H1 (cell line): ENCODE measurements at regions not wholly inside any gene's neighbourhood (a gene's known extent, or its start where the extent isn't known, plus 50 kb on each side); places are given as distances from the start of the nearest gene placed in this dataset.

Experiments
- CTCF ChIA-PET: fragments of 300-600 bp; sonication (Branson Sonifier 250); formaldehyde crosslinking; loops from one replicate; lab custom pipeline; 2021; ENCODE audit not compliant: partially characterized antibody; lab: Charles Lee
- POLR2A ChIA-PET: fragments of 300-600 bp; sonication (Branson Sonifier 250); formaldehyde crosslinking; loops from one replicate; lab custom pipeline; 2021; ENCODE audit warnings: inconsistent platforms; ENCODE audit not compliant: partially characterized antibody; lab: Charles Lee
- DNase-seq, 2 experiments: peaks; one replicate each; pipeline versions ENCODE4 v3.0.0 to v3.0.0-alpha.2; 2010 to 2022; ENCODE audit warnings: low spot score in 2 of 2, low read depth in 1 of 2, mixed read lengths in 1 of 2
- FAIRE-seq: peaks from 2 replicates; lab custom pipeline; 2011; peaks lifted over from hg19 to GRCh38; lab: Jason Lieb, UNC
- H2AFZ ChIP-seq: 2 replicates; pipeline ENCODE4 v1.8.1; 2012; ENCODE audit warnings: low read length, inconsistent platforms
- H2AK5ac ChIP-seq: 2 replicates; pipeline ENCODE4 v1.6.1; 2013; ENCODE audit warnings: low read depth, low read length
- H2BK120ac ChIP-seq: replicated peaks from 2 replicates; pipeline ENCODE3; 2013; ENCODE audit warnings: low read depth, low read length, inconsistent platforms
- H2BK12ac ChIP-seq: 2 replicates; pipeline ENCODE4 v1.6.1; 2013; ENCODE audit warnings: low read depth, low read length
- H2BK15ac ChIP-seq: 2 replicates; pipeline ENCODE4 v1.6.1; 2013; ENCODE audit warnings: low read length
- H2BK20ac ChIP-seq: 2 replicates; pipeline ENCODE4 v1.6.1; 2013; ENCODE audit warnings: low read length
- H2BK5ac ChIP-seq: 2 replicates; pipeline ENCODE4 v1.6.1; 2013; ENCODE audit warnings: low read depth, low read length
- H3K14ac ChIP-seq: 2 replicates; pipeline ENCODE4 v1.6.1; 2013; ENCODE audit warnings: inconsistent platforms; ENCODE audit not compliant: insufficient read length
- H3K18ac ChIP-seq: 2 replicates; pipeline ENCODE4 v1.6.1; 2013; ENCODE audit warnings: low read length; ENCODE audit errors: extremely low read depth
- H3K23ac ChIP-seq: 2 replicates; pipeline ENCODE4 v1.6.1; 2013; ENCODE audit warnings: inconsistent platforms; ENCODE audit not compliant: insufficient read length
- H3K23me2 ChIP-seq: 2 replicates; pipeline ENCODE4 v1.6.1; 2013; ENCODE audit warnings: low read depth, low read length
- H3K27ac ChIP-seq: 2 replicates; pipeline ENCODE4 v1.6.1; 2011; ENCODE audit warnings: low read depth, low read length, inconsistent platforms
- H3K27me3 ChIP-seq, 4 experiments: replicated peaks in 1 of 4; 1 replicate in 1 of 4; 2 replicates in 3 of 4; pipeline versions ENCODE4 v1.6.1 to v1.8.1; 2011 to 2013; ENCODE audit warnings: low read length in 3 of 4, mild to moderate bottlenecking in 3 of 4, inconsistent platforms in 2 of 4, mixed read lengths in 2 of 4, moderate library complexity in 1 of 4; ENCODE audit not compliant: control insufficient read depth in 3 of 4, insufficient read depth in 3 of 4; ENCODE audit errors: extremely low read depth in 1 of 4
- H3K36me3 ChIP-seq, 4 experiments: 2 replicates each; pipeline versions ENCODE4 v1.6.1 to v1.8.1; 2011 to 2013; ENCODE audit warnings: mild to moderate bottlenecking in 4 of 4, low read length in 3 of 4, moderate library complexity in 2 of 4, control low read depth in 1 of 4, inconsistent platforms in 1 of 4; ENCODE audit not compliant: insufficient read depth in 4 of 4, control insufficient read depth in 2 of 4
- H3K4ac ChIP-seq: replicated peaks from 2 replicates; pipeline ENCODE3; 2013; ENCODE audit warnings: low read length, low read depth, mixed read lengths, inconsistent platforms; ENCODE audit not compliant: insufficient read length
- H3K4me1 ChIP-seq, 4 experiments: replicated peaks in 1 of 4; 1 replicate in 1 of 4; 2 replicates in 3 of 4; pipeline versions ENCODE4 v1.6.1 to v1.8.1; 2011 to 2013; ENCODE audit warnings: low read length in 3 of 4, inconsistent platforms in 2 of 4, mixed read lengths in 1 of 4; ENCODE audit not compliant: insufficient read depth in 4 of 4, control insufficient read depth in 3 of 4
- H3K4me2 ChIP-seq, 2 experiments: 2 replicates each; pipeline versions ENCODE4 v1.6.1 to v1.8.1; 2011 to 2013; ENCODE audit warnings: low read depth in 2 of 2, low read length in 2 of 2, control low read depth in 1 of 2, inconsistent platforms in 1 of 2, mild to moderate bottlenecking in 1 of 2; ENCODE audit not compliant: insufficient read depth in 1 of 2
- H3K4me3 ChIP-seq, 4 experiments: fragments of 200-600, 300-600 bp in 1 of 4; sonication (generic), shearing (Covaris generic), sonication (Bioruptor Twin) in 1 of 4; 2 replicates each; pipeline versions ENCODE4 v1.5.1 to v1.8.1; 2011 to 2016; ENCODE audit warnings: low read length in 4 of 4, low read depth in 3 of 4, control low read depth in 2 of 4, inconsistent platforms in 2 of 4, mild to moderate bottlenecking in 2 of 4, mixed read lengths in 1 of 4, moderate library complexity in 1 of 4; ENCODE audit not compliant: insufficient read depth in 2 of 4; ENCODE audit errors: extremely low read depth in 1 of 4
- H3K56ac ChIP-seq: replicated peaks from 2 replicates; pipeline ENCODE3; 2013; ENCODE audit warnings: low read depth, mild to moderate bottlenecking, mixed read lengths, low read length, inconsistent platforms; ENCODE audit not compliant: insufficient read length
- H3K79me1 ChIP-seq: 2 replicates; pipeline ENCODE4 v1.6.1; 2013; ENCODE audit warnings: low read depth, low read length, control low read depth
- H3K79me2 ChIP-seq, 2 experiments: 2 replicates each; pipeline versions ENCODE4 v1.6.1 to v1.8.1; 2012 to 2013; ENCODE audit warnings: low read length in 2 of 2, mild to moderate bottlenecking in 2 of 2, inconsistent platforms in 1 of 2; ENCODE audit not compliant: insufficient read depth in 2 of 2, control insufficient read depth in 1 of 2
- H3K9ac ChIP-seq, 4 experiments: replicated peaks in 1 of 4; 1 replicate in 1 of 4; 2 replicates in 3 of 4; pipeline versions ENCODE4 v1.6.1 to v1.8.1; 2011 to 2013; ENCODE audit warnings: low read depth in 3 of 4, low read length in 3 of 4, control low read depth in 2 of 4, mild to moderate bottlenecking in 2 of 4, moderate library complexity in 2 of 4, inconsistent platforms in 1 of 4; ENCODE audit errors: extremely low read depth in 1 of 4
- H3K9me3 ChIP-seq, 2 experiments: 2 replicates each; pipeline versions ENCODE4 v1.6.1 to v1.8.1; 2012 to 2013; ENCODE audit warnings: mild to moderate bottlenecking in 2 of 2, moderate library complexity in 2 of 2, control low read depth in 1 of 2, inconsistent platforms in 1 of 2, low read depth in 1 of 2, low read length in 1 of 2, mixed read lengths in 1 of 2; ENCODE audit not compliant: insufficient read depth in 2 of 2
- H4K20me1 ChIP-seq, 2 experiments: replicated peaks in 1 of 2; 2 replicates each; pipeline versions ENCODE3 to v1.8.1; 2011 to 2013; ENCODE audit warnings: inconsistent platforms in 2 of 2, low read length in 2 of 2, mild to moderate bottlenecking in 1 of 2; ENCODE audit not compliant: insufficient read depth in 2 of 2, control insufficient read depth in 1 of 2
- H4K5ac ChIP-seq: 2 replicates; pipeline ENCODE4 v1.6.1; 2013; ENCODE audit warnings: low read length, low read depth, mixed read lengths, inconsistent platforms; ENCODE audit not compliant: insufficient read length
- H4K8ac ChIP-seq: 2 replicates; pipeline ENCODE4 v1.8.0; 2013; ENCODE audit warnings: mild to moderate bottlenecking, moderate library complexity, low read length, inconsistent platforms; ENCODE audit not compliant: insufficient read depth; ENCODE audit errors: extremely low read depth
- H4K91ac ChIP-seq: replicated peaks from 2 replicates; pipeline ENCODE3; 2013; ENCODE audit warnings: low read length, mixed read lengths, inconsistent platforms; ENCODE audit not compliant: insufficient read length
- ASH2L ChIP-seq: fragments of 200-600, 300-600 bp; sonication (generic); IDR thresholded peaks from one replicate; pipeline ENCODE4 v1.7.1; 2017; ENCODE audit warnings: low read length
- BRCA1 ChIP-seq: IDR thresholded peaks from 2 replicates; pipeline ENCODE4 v1.6.1; 2012; ENCODE audit warnings: low read depth, low read length, improper control_type of control experiment
- KDM4A ChIP-seq: IDR thresholded peaks from one replicate; pipeline ENCODE4 v1.7.1; 2012; ENCODE audit warnings: low read depth, mild to moderate bottlenecking, moderate library complexity, low read length, inconsistent platforms; ENCODE audit not compliant: severe bottlenecking
- RAD21 ChIP-seq, 2 experiments: IDR thresholded peaks in 1 of 2; conservative IDR thresholded peaks in 1 of 2; 2 replicates each; pipeline ENCODE4 v1.6.1; 2011; ENCODE audit warnings: low read depth in 2 of 2, low read length in 2 of 2, improper control_type of control experiment in 1 of 2, inconsistent platforms in 1 of 2, mild to moderate bottlenecking in 1 of 2, moderate library complexity in 1 of 2
- TAF7 ChIP-seq: optimal IDR thresholded peaks from 2 replicates; pipeline ENCODE3; 2011; ENCODE audit warnings: low read depth, mild to moderate bottlenecking, inconsistent platforms, low read length, moderate library complexity, borderline replicate concordance
- TBP ChIP-seq: IDR thresholded peaks from 2 replicates; pipeline ENCODE4 v1.6.1; 2011; ENCODE audit warnings: low read depth, low read length, improper control_type of control experiment
- WGBS, 2 experiments: shearing (Covaris generic) in 1 of 2; methylation state at CpG; one replicate each; pipeline versions ENCODE4 v1.1.6 to v1.1.7; 2013 to 2015; ENCODE audit warnings: low lambda C conversion rate in 2 of 2, mixed read lengths in 2 of 2, inconsistent platforms in 1 of 2, low coverage in 1 of 2, missing lambda C conversion rate in 1 of 2; ENCODE audit not compliant: insufficient replicate concordance in 2 of 2, insufficient coverage in 1 of 2, insufficient read length in 1 of 2; ENCODE audit errors: extremely low coverage in 1 of 2, missing lambda C conversion rate in 1 of 2; 5-methylcytosine and 5-hydroxymethylcytosine counted together
- TF ChIP-seq, protein P1 (sequence below): IDR thresholded peaks from 2 replicates; pipeline ENCODE4 v1.6.1; 2012; ENCODE audit warnings: inconsistent platforms

DNA sequence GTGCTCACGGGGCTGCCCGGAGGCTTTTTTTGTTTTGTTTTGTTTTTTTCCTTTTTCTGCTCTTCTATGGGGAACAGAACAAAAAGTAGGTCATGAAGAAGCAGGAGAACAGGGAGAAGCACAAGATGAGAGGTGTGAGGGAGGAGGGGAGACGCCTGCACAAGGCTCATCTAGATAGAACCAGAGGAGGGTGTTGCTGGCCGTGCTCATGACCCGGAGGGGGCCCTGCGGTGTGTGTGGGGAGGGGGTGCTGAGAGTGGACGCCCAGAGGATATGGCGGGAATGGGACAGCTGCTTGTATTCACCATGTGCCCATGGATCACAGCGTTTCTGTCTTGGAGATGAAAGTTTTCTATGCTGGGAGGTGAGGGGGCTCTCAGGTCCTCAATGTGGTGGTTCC, 183.7 kb downstream of the FOXL1 start:
- no peak for FAIRE-seq
- H3K27ac ChIP-seq, result no peak overlapping the region
- no peak overlapping the region for H2BK12ac ChIP-seq
- no peak overlapping the region for H2BK15ac ChIP-seq
- POLR2A ChIA-PET, result interaction anchor here (1.6 kb wide), 1 partner anchor 28 kb away, joined by 4 read pairs; no protein-coding TSS in a partner anchor
- no peak overlapping the region for H4K91ac ChIP-seq
- H2BK5ac ChIP-seq, result no peak overlapping the region
- H3K9me3 ChIP-seq, result no peaks in the 10 kb centered on the region
- no peak overlapping the region for H3K18ac ChIP-seq
- peaks cover 0 to 2% (median 0%) of the 10 kb centered on the region in 4 experiments; a peak in 2 of 7 replicates for H3K27me3 ChIP-seq
- H3K79me1 ChIP-seq, result no peaks in the 10 kb centered on the region
- H3K4me1 ChIP-seq, result peaks cover 1 to 8% (median 4%) of the 10 kb centered on the region in 4 experiments; a peak in 6 of 7 replicates
- H4K5ac ChIP-seq, result no peak overlapping the region
- whole genome bisulfite sequencing, 2 experiments, result 86% methylated on average over 9 of the region's 9 CpGs; no CpG with 5 or more reads in 1 of the 2 experiments
- no peak overlapping the region for H2AFZ ChIP-seq
- no peak overlapping the region for H3K4ac ChIP-seq
- no peak overlapping the region for H3K4me2 ChIP-seq
- H3K23ac ChIP-seq, result no peak overlapping the region
- no peak overlapping the region for H3K56ac ChIP-seq
- H3K14ac ChIP-seq, result no peak overlapping the region
- H3K79me2 ChIP-seq, result no peaks in the 10 kb centered on the region
- no peaks in the 10 kb centered on the region for H4K20me1 ChIP-seq
- H2AK5ac ChIP-seq, result no peak overlapping the region
- no peak overlapping the region for H2BK20ac ChIP-seq
- no peaks in the 10 kb centered on the region for H3K36me3 ChIP-seq
- no peak overlapping the region for H3K9ac ChIP-seq
- no peaks in the 10 kb centered on the region for H3K23me2 ChIP-seq
- H3K4me3 ChIP-seq, result no peak overlapping the region
- no peak overlapping the region for H4K8ac ChIP-seq
- no peak overlapping the region for H2BK120ac ChIP-seq
- TF ChIP-seq, protein P1, sequence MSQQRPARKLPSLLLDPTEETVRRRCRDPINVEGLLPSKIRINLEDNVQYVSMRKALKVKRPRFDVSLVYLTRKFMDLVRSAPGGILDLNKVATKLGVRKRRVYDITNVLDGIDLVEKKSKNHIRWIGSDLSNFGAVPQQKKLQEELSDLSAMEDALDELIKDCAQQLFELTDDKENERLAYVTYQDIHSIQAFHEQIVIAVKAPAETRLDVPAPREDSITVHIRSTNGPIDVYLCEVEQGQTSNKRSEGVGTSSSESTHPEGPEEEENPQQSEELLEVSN, result peak; percentile 44; the same call in 1 of the 2 replicates
- TF ChIP-seq RAD21 (IDR thresholded peaks at IDR 0.05 in 1 of 2, conservative IDR thresholded peaks at IDR 0.05 in 1 of 2; ENCODE audit: low read depth in 2 of 2, low read length in 2 of 2) (no peak), ASH2L (no peak), TAF7 (no peak), BRCA1 (no peak), TBP (no peak), KDM4A (no peak)
- TF ChIP-seq, all 59 proteins: peak for 1
- CTCF ChIA-PET, result interaction anchor here (1.0 to 4.0 kb wide), 11 partner anchors 9 to 284 kb away, joined by 3 to 16 read pairs (median 4); no protein-coding TSS in a partner anchor
- no peak for DNase-seq
